ENCODE measurements at regions not wholly inside any gene's neighbourhood (a gene's known extent, or its start where the extent isn't known, plus 50 kb on each side); places are given as distances from the start of the nearest gene placed in this dataset.
A peak's percentile ranks its signal among the peaks of the same experiment; 100 is the strongest.
"Not testable (repeated sequence)": the region's sequence is repeated elsewhere in the genome, so short reads cannot be mapped to it uniquely, and the experiment has no call there.

- DNase-seq (ENCODE audit: low spot score): no peak
These were observed 159.9 kb upstream of the PFN2 start for GRCh38 chr3:150130404-150131100.

GRCh38 chr3:150129166-150129565, 158.5 kb upstream of the PFN2 start:
- no peak for DNase-seq (ENCODE audit: low spot score)

- no peak for DNase-seq (ENCODE audit: low spot score)
These were observed 157.4 kb upstream of the PFN2 start for GRCh38 chr3:150128126-150128525.

- no peak for DNase-seq (ENCODE audit: low spot score)
These were observed 156.4 kb upstream of the PFN2 start for GRCh38 chr3:150127011-150127490.

GRCh38 chr3:150124142-150124541, 153.4 kb upstream of the PFN2 start:
- no peak for DNase-seq (ENCODE audit: low spot score)

- DNase-seq (ENCODE audit: low spot score): not testable (repeated sequence)
These were observed 152.6 kb upstream of the PFN2 start for GRCh38 chr3:150123249-150123648.

- DNase-seq (ENCODE audit: low spot score): no peak
These were observed 147.5 kb upstream of the PFN2 start for GRCh38 chr3:150118219-150118618.

GRCh38 chr3:150117076-150117475, 146.4 kb upstream of the PFN2 start:
- DNase-seq (ENCODE audit: low spot score): no peak

GRCh38 chr3:150116196-150116595, 145.5 kb upstream of the PFN2 start:
- no peak for DNase-seq (ENCODE audit: low spot score)

GRCh38 chr3:150114873-150115540, 144.3 kb upstream of the PFN2 start:
- DNase-seq (ENCODE audit: low spot score): no peak

GRCh38 chr3:150114273-150114672, 143.6 kb upstream of the PFN2 start:
- DNase-seq (ENCODE audit: low spot score): no peak

- DNase-seq (ENCODE audit: low spot score): no peak
These were observed 139.4 kb upstream of the PFN2 start for GRCh38 chr3:150110097-150110496.

GRCh38 chr3:150107429-150108175, 136.9 kb upstream of the PFN2 start:
- no peak for DNase-seq (ENCODE audit: low spot score)

GRCh38 chr3:150106740-150107428, 136.2 kb upstream of the PFN2 start:
- DNase-seq (ENCODE audit: low spot score): peak; percentile 69

- DNase-seq (ENCODE audit: low spot score): no peak
These were observed 135.4 kb upstream of the PFN2 start for GRCh38 chr3:150105886-150106612.

GRCh38 chr3:150105025-150105424, 134.3 kb upstream of the PFN2 start:
- no peak for DNase-seq (ENCODE audit: low spot score)

GRCh38 chr3:150104564-150104963, 133.9 kb upstream of the PFN2 start:
- no peak for DNase-seq (ENCODE audit: low spot score)

- no peak for DNase-seq (ENCODE audit: low spot score)
These were observed 130.3 kb upstream of the PFN2 start for GRCh38 chr3:150101016-150101415.

GRCh38 chr3:150098621-150099020, 127.9 kb upstream of the PFN2 start:
- DNase-seq (ENCODE audit: low spot score): no peak

GRCh38 chr3:150097588-150097890, 126.8 kb upstream of the PFN2 start:
- DNase-seq (ENCODE audit: low spot score): no peak

All from SK-N-DZ (cell line).